Activated CD4-positive, alpha-beta T cell treated with anti-CD3 and anti-CD28 coated beads for 36 hours (primary cell): ENCODE measurements at regions not wholly inside any gene's neighbourhood (a gene's known extent, or its start where the extent isn't known, plus 50 kb on each side); places are given as distances from the start of the nearest gene placed in this dataset.

Experiments used
- ATAC-seq: fragments of 200-7000 bp; cut with Tn5 transposase; one replicate; pipeline ENCODE4 v1.10.0; 2021; ENCODE audit warnings: mild to moderate bottlenecking, moderate library complexity
- CTCF ChIA-PET: fragments of 350-600 bp; sonication (Branson Sonifier 250); formaldehyde crosslinking; loops from one replicate; lab custom pipeline; 2021; ENCODE audit warnings: antibody characterized with exemption; lab: Charles Lee
- POLR2A ChIA-PET: fragments of 350-600 bp; sonication (Branson Sonifier 250); formaldehyde crosslinking; loops from one replicate; lab custom pipeline; 2021; ENCODE audit warnings: antibody characterized with exemption, inconsistent platforms; lab: Charles Lee
- DNase-seq: peaks from one replicate; pipeline ENCODE4 v3.0.0-alpha.2; 2020
- H3K27ac Mint-ChIP-seq: one replicate; pipeline ENCODE4 v1.8.0; 2021; ENCODE audit warnings: mixed read lengths
- H3K27me3 Mint-ChIP-seq: one replicate; pipeline ENCODE4 v1.8.0; 2021; ENCODE audit warnings: mixed read lengths
- H3K36me3 Mint-ChIP-seq: one replicate; pipeline ENCODE4 v1.8.0; 2021; ENCODE audit warnings: low read depth, mixed read lengths
- H3K4me1 Mint-ChIP-seq: one replicate; pipeline ENCODE4 v1.8.0; 2021; ENCODE audit warnings: mixed read lengths
- H3K4me3 Mint-ChIP-seq: one replicate; pipeline ENCODE4 v1.8.0; 2021; ENCODE audit warnings: mild to moderate bottlenecking, moderate library complexity, mixed read lengths
- H3K9me3 Mint-ChIP-seq: one replicate; pipeline ENCODE4 v1.8.0; 2021; ENCODE audit warnings: low read depth, mixed read lengths
- intact Hi-C, 2 experiments: fragments of 100-400 bp; cut with DNase I in 1 of 2; cut with micrococcal nuclease in 1 of 2; formaldehyde crosslinking; loops; one replicate each; pipeline versions ENCODE4 v1.14.2 to v1.15.1; 2022 to 2024; cut with DNase I, micrococcal nuclease

DNA sequence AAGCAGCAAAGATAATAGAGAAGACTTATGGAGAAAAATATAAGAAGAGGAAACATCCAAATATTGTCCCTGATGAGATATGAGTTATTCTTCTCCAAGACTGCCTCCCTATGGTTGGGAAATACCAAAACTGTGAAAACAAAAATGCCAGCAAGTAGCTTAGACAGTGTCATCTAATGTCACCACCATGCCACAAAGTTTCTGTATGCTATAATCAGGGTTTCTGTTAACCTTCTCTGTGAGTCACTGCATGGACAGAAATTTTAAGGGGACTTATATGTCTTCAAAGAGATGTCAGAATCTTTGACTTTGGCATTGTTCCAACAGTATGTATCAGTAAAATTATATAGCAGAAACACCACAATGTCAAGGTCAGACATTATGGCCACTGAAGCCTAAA lies 222.6 kb downstream of the KDM5D start:
- peaks cover 6% of the 10 kb centered on the region for H3K4me1 Mint-ChIP-seq
- ATAC-seq: no peak

GRCh38 chrY:19503092-19503449 lies 241.5 kb downstream of the KDM5D start:
- intact Hi-C loops: loop anchor here (1.0 to 10.0 kb wide), 5 partner anchors 36 to 488 kb away; partner anchors contain the start of gene KDM5D (in 1 of the 2)
- peak; percentile 50 for DNase-seq
- Mint-ChIP-seq H3K27me3 (no peaks in the 10 kb centered on the region), H3K9me3 (no peaks in the 10 kb centered on the region), H3K27ac (peak overlapping the region; percentile 92), H3K4me1 (peaks cover 36% of the 10 kb centered on the region), H3K4me3 (peak overlapping the region; percentile 84), H3K36me3 (no peaks in the 10 kb centered on the region)
- ATAC-seq: peak; percentile 57
- CTCF ChIA-PET: interaction anchor here (1.0 kb wide), 1 partner anchor 9 kb away, joined by 3 read pairs; no protein-coding TSS in a partner anchor
- POLR2A ChIA-PET: interaction anchor here (0.7 kb wide), 2 partner anchors 67 to 237 kb away, joined by 3 to 4 read pairs; no protein-coding TSS in a partner anchor

More for the DNA sequence above, 222.6 kb downstream of the KDM5D start:
- DNase-seq: no peak
- H3K27ac Mint-ChIP-seq: no peak overlapping the region
- intact Hi-C loops: no loop called here
- ChIA-PET POLR2A (no interaction called here), CTCF (interaction anchor here (0.7 kb wide), 1 partner anchor 1663 kb away, joined by 4 read pairs; no protein-coding TSS in a partner anchor)
- no peak overlapping the region for H3K4me3 Mint-ChIP-seq
- no peaks in the 10 kb centered on the region for H3K36me3 Mint-ChIP-seq
- H3K27me3 Mint-ChIP-seq: no peaks in the 10 kb centered on the region
- peaks cover 3% of the 10 kb centered on the region for H3K9me3 Mint-ChIP-seq

- Mint-ChIP-seq H3K27me3 (no peaks in the 10 kb centered on the region), H3K27ac (peak overlapping the region; percentile 92), H3K9me3 (no peaks in the 10 kb centered on the region), H3K36me3 (no peaks in the 10 kb centered on the region), H3K4me1 (peaks cover 41% of the 10 kb centered on the region), H3K4me3 (peak overlapping the region; percentile 84)
- intact Hi-C loops: loop anchor here (1.0 to 10.0 kb wide), 5 partner anchors 35 to 488 kb away; partner anchors contain the start of gene KDM5D (in 1 of the 2)
- ATAC-seq (peak; percentile 60), DNase-seq (peak; percentile 23)
- POLR2A ChIA-PET: interaction anchor here (0.7 kb wide), 2 partner anchors 67 to 237 kb away, joined by 3 to 4 read pairs; no protein-coding TSS in a partner anchor
- CTCF ChIA-PET: interaction anchor here (1.0 kb wide), 1 partner anchor 9 kb away, joined by 3 read pairs; no protein-coding TSS in a partner anchor
Measured at GRCh38 chrY:19502169-19503091, 242.1 kb downstream of the KDM5D start.

DNA sequence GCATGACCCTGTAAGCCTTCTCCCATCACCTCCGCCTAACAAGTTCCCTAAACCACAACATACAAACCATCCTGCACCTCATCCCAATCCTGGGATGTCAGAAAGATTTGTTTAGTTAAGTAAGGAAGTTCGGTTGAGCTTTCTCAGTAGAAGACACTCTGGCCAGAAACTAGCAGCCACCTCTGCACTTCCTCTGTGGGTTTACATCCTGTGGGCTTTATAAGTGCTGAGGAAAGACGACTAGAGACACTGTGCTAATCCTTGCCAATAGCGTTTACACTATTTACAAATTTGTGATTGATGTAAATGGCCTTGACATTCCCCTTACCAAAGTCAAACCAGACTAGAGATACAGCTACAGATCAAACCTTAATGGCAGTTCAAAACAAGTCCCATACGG lies 246.0 kb downstream of the KDM5D start:
- Mint-ChIP-seq H3K4me1 (peaks cover 53% of the 10 kb centered on the region), H3K9me3 (no peaks in the 10 kb centered on the region), H3K4me3 (peak overlapping the region; percentile 53), H3K27me3 (no peaks in the 10 kb centered on the region), H3K36me3 (no peaks in the 10 kb centered on the region), H3K27ac (peak overlapping the region; percentile 83)
- DNase-seq: peak; percentile 10
- CTCF ChIA-PET: no interaction called here
- intact Hi-C loops: loop anchor here in 1 of 2 experiments (5.0 kb wide), 1 partner anchor 41 kb away; no protein-coding TSS in a partner anchor
- POLR2A ChIA-PET: no interaction called here
- ATAC-seq: no peak

DNA sequence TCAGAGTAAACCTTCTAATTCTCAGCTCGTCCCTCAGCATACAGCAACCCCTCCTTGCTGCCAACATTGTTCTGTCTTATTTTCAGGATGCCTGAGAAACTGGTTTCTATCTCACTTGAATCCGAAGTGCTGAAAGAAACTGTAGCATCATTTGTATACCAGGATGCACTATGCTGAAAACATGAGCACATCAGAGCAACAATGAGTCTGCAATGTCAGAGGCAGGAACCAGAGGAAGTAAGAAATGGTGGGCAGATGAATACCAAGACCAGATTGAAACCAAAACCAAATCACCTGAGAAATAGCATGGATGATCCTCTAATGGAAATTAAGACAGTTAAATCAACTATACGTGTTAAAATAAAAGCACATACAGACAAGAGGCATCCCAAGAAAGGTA lies 257.0 kb downstream of the KDM5D start:
- DNase-seq: no peak
- Mint-ChIP-seq H3K4me3 (no peak overlapping the region), H3K4me1 (peaks cover 2% of the 10 kb centered on the region), H3K27me3 (no peaks in the 10 kb centered on the region), H3K36me3 (peaks cover 16% of the 10 kb centered on the region), H3K9me3 (peaks cover 11% of the 10 kb centered on the region), H3K27ac (no peak overlapping the region)
- CTCF ChIA-PET: no interaction called here
- intact Hi-C loops: no loop called here
- ATAC-seq: peak; percentile 44
- POLR2A ChIA-PET: no interaction called here

DNA sequence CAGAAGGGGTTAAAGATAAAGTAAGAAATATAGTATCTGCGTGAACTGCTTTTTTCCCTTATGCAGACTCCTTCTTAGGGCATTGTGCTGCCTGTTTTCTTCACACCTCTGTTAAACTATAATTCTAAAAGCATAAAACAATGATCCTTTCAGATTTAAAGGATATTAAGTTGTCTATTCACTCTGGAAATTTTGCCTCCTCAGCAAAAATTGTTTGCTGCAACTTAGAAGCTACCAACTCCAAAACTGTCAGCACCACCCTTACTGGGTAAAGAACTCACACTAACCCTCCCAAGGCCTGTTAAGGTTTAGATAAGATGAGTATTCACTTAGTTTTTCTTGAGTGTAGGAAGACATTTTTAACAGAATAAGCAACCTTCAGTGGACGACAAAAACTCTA lies 259.5 kb downstream of the KDM5D start:
- H3K27ac Mint-ChIP-seq: no peak overlapping the region
- peaks cover 6% of the 10 kb centered on the region for H3K9me3 Mint-ChIP-seq
- ATAC-seq (no peak), DNase-seq (no peak)
- no peaks in the 10 kb centered on the region for H3K27me3 Mint-ChIP-seq
- no peak overlapping the region for H3K4me3 Mint-ChIP-seq
- CTCF ChIA-PET: no interaction called here
- peaks cover 2% of the 10 kb centered on the region for H3K4me1 Mint-ChIP-seq
- POLR2A ChIA-PET: no interaction called here
- intact Hi-C loops: no loop called here
- H3K36me3 Mint-ChIP-seq: peaks cover 6% of the 10 kb centered on the region

DNA sequence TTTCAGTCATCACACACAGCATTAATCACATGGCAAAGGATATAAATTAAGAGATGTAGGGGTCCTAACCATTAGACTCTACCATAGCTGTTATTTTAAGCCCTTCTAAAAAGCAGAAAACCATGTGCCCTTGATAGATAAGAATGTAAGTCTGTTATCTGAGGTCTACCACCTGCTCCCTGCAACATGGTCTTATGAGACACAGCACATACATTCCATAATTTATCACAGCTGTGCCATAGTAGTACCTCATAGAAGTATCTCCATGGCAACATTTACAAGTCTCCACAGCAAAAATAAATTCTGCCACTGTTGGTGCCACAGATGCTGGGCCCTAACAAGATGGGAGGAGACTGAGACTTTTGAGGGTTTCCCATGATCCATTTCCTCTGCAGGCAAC lies 265.4 kb downstream of the KDM5D start:
- POLR2A ChIA-PET: no interaction called here

DNA sequence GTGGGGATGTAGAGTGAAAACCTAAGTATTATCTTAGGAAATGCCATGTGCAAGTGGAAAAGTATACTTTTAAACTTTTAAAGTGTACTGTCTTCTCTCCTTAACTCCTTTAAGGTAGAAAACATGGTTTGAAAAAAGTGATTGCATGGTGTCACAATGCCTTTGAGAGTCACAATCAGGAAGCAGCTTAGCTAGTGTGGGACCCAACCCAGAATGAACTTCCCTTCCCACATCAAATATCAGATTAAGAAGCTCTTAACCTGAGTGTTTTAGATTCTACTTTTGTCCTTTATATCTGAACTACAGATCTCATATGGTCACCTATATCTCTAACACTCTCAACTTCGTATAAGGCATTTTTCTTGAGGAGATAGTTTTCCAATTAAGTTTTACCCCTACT lies 266.6 kb downstream of the KDM5D start:
- intact Hi-C loops: no loop called here
- ChIA-PET CTCF (no interaction called here), POLR2A (no interaction called here)
- Mint-ChIP-seq H3K4me3 (no peak overlapping the region), H3K27me3 (no peaks in the 10 kb centered on the region), H3K36me3 (peaks cover 18% of the 10 kb centered on the region), H3K27ac (no peak overlapping the region), H3K9me3 (peaks cover 3% of the 10 kb centered on the region), H3K4me1 (peaks cover 20% of the 10 kb centered on the region)
- DNase-seq: no peak
- ATAC-seq: no peak

More for the DNA sequence above, 265.4 kb downstream of the KDM5D start:
- Mint-ChIP-seq H3K27me3 (no peaks in the 10 kb centered on the region), H3K9me3 (peaks cover 3% of the 10 kb centered on the region), H3K4me3 (no peak overlapping the region), H3K4me1 (peaks cover 18% of the 10 kb centered on the region), H3K27ac (no peak overlapping the region), H3K36me3 (peaks cover 14% of the 10 kb centered on the region)
- intact Hi-C loops: no loop called here
- DNase-seq: no peak
- CTCF ChIA-PET: no interaction called here
- no peak for ATAC-seq

DNA sequence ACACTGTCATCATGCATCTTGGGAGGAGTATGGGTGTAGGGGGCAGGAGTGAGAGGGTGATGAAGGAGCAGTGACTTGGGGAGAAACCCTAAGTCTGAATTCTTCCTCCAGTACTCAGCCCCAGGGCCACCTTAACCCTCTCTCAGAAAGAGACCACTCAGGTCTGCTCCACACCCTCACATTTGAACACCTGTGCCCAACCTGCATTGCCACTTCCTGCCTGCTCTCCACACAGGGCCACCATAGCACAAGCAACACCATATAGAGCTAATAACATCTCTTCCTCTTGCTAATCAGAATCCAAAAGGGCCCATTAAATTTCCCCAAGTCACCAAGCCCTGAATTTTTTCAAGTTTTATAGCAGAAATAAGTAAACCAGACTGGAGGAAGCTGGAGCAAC lies 278.7 kb downstream of the KDM5D start:
- DNase-seq (no peak), ATAC-seq (no peak)
- H3K27me3 Mint-ChIP-seq: no peaks in the 10 kb centered on the region
- peaks cover 12% of the 10 kb centered on the region for H3K4me1 Mint-ChIP-seq
- no peaks in the 10 kb centered on the region for H3K36me3 Mint-ChIP-seq
- ChIA-PET POLR2A (no interaction called here), CTCF (no interaction called here)
- intact Hi-C loops: loop anchor here in 1 of 2 experiments (5.0 kb wide), 1 partner anchor 36 kb away; no protein-coding TSS in a partner anchor
- H3K4me3 Mint-ChIP-seq: no peak overlapping the region
- H3K27ac Mint-ChIP-seq: no peak overlapping the region
- H3K9me3 Mint-ChIP-seq: peaks cover 3% of the 10 kb centered on the region

GRCh38 chrY:19456855-19457448 lies 287.6 kb downstream of the KDM5D start:
- POLR2A ChIA-PET: no interaction called here
- peaks cover 1% of the 10 kb centered on the region for H3K9me3 Mint-ChIP-seq
- DNase-seq: no peak
- peaks cover 10% of the 10 kb centered on the region for H3K36me3 Mint-ChIP-seq
- peak; percentile 70 for ATAC-seq
- intact Hi-C loops: loop anchor here in 1 of 2 experiments (5.0 kb wide), 1 partner anchor 40 kb away; no protein-coding TSS in a partner anchor
- no peaks in the 10 kb centered on the region for H3K27me3 Mint-ChIP-seq
- peaks cover 5% of the 10 kb centered on the region for H3K4me1 Mint-ChIP-seq
- H3K4me3 Mint-ChIP-seq: no peak overlapping the region
- CTCF ChIA-PET: no interaction called here
- no peak overlapping the region for H3K27ac Mint-ChIP-seq

DNA sequence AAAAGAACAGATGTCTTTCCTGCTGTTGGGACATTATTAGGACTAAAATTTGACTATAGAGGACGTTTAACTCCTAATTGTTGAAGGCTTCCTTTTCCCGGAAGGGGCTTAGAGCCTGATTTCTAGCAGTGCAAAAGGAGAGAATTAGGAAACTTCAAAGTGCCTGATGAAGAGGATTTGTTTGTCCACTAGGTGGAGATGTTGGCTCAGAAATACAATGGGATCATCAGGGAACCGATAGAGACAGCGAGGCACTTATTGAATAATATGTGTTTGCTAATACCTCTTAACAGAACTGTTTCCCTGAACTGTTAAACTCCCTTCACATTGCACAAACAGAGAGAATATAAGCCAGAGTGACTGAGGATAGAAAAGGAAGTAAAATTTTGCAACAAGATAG lies 311.5 kb downstream of the KDM5D start:
- H3K4me1 Mint-ChIP-seq: peaks cover 7% of the 10 kb centered on the region
- ChIA-PET CTCF (interaction anchor here (0.7 kb wide), 1 partner anchor 1813 kb away, joined by 3 read pairs; no protein-coding TSS in a partner anchor), POLR2A (no interaction called here)
- intact Hi-C loops: loop anchor here (1.0 to 10.0 kb wide), 4 partner anchors 70 to 1216 kb away; partner anchors contain the start of gene EIF1AY (in 1 of the 2)
- H3K4me3 Mint-ChIP-seq: no peak overlapping the region
- ATAC-seq: peak; percentile 75
- no peaks in the 10 kb centered on the region for H3K36me3 Mint-ChIP-seq
- no peaks in the 10 kb centered on the region for H3K9me3 Mint-ChIP-seq
- no peak overlapping the region for H3K27ac Mint-ChIP-seq
- no peak for DNase-seq
- no peaks in the 10 kb centered on the region for H3K27me3 Mint-ChIP-seq
